SW 1271 (cell line): ENCODE measurements at regions not wholly inside any gene's neighbourhood (a gene's known extent, or its start where the extent isn't known, plus 50 kb on each side); places are given as distances from the start of the nearest gene placed in this dataset.
"Not testable (repeated sequence)": the region's sequence is repeated elsewhere in the genome, so short reads cannot be mapped to it uniquely, and the experiment has no call there.

Experiments used
- DNase-seq, 2 experiments: peaks; one replicate each; lab custom pipeline; 2025; lab: John Stamatoyannopoulos, UW

GRCh38 chr12:46983959-46984841 is 95.2 kb upstream of the PCED1B start:
- DNase-seq, result peak; percentile 10 to 48

- no peak for DNase-seq
These were observed 93.6 kb upstream of the PCED1B start for GRCh38 chr12:46985816-46986215.

- DNase-seq, result not testable (repeated sequence)
These were observed 91.3 kb upstream of the PCED1B start for GRCh38 chr12:46988122-46988521.

GRCh38 chr12:46990211-46990610 is 89.2 kb upstream of the PCED1B start:
- DNase-seq, result no peak

GRCh38 chr12:46992051-46992450 is 87.4 kb upstream of the PCED1B start:
- not testable (repeated sequence) for DNase-seq

- DNase-seq, result peak in 1 of 2 experiments; percentile 8
These were observed 80.5 kb upstream of the PCED1B start for GRCh38 chr12:46998811-46999368.

- DNase-seq, result no peak
These were observed 74.8 kb upstream of the PCED1B start for GRCh38 chr12:47004634-47005033.

GRCh38 chr12:47007048-47007447 is 72.4 kb upstream of the PCED1B start:
- no peak for DNase-seq

GRCh38 chr12:47012552-47012951 is 66.9 kb upstream of the PCED1B start:
- DNase-seq, result no peak

- DNase-seq, result peak in 1 of 2 experiments; percentile 78
These were observed 64.9 kb upstream of the PCED1B start for GRCh38 chr12:47014474-47014873.

GRCh38 chr12:47015381-47015780 is 64.0 kb upstream of the PCED1B start:
- no peak for DNase-seq

GRCh38 chr12:47017041-47017713 is 62.2 kb upstream of the PCED1B start:
- DNase-seq, result no peak

- DNase-seq, result peak in 1 of 2 experiments; percentile 41
These were observed 61.4 kb upstream of the PCED1B start for GRCh38 chr12:47017901-47018475.

GRCh38 chr12:47020211-47020821 is 59.1 kb upstream of the PCED1B start:
- no peak for DNase-seq

- DNase-seq, result peak; percentile 45 to 78
These were observed 58.1 kb upstream of the PCED1B start for GRCh38 chr12:47021298-47021697.

GRCh38 chr12:47022296-47022695 is 57.1 kb upstream of the PCED1B start:
- DNase-seq, result peak in 1 of 2 experiments; percentile 77

GRCh38 chr12:47023311-47023710 is 56.1 kb upstream of the PCED1B start:
- DNase-seq, result no peak

- no peak for DNase-seq
These were observed 55.5 kb upstream of the PCED1B start for GRCh38 chr12:47023953-47024352.

- DNase-seq, result no peak
These were observed 55.0 kb upstream of the PCED1B start for GRCh38 chr12:47024463-47024862.

- no peak for DNase-seq
These were observed 54.1 kb upstream of the PCED1B start for GRCh38 chr12:47025349-47025748.

- DNase-seq, result no peak
These were observed 53.6 kb upstream of the PCED1B start for GRCh38 chr12:47025798-47026197.

GRCh38 chr12:47026291-47026690 is 53.1 kb upstream of the PCED1B start:
- DNase-seq, result no peak
